OCI-LY1 (cell line): ENCODE measurements at regions not wholly inside any gene's neighbourhood (a gene's known extent, or its start where the extent isn't known, plus 50 kb on each side); places are given as distances from the start of the nearest gene placed in this dataset.

Source experiments
- EZH2 ChIP-seq: fragments of 200-600 bp; sonication (generic), shearing (Covaris generic); IDR thresholded peaks from 2 replicates; pipeline ENCODE4 v1.8.0; 2017; ENCODE audit warnings: borderline replicate concordance, mixed run types, mild to moderate bottlenecking, antibody characterized with exemption, low read length, moderate library complexity, mixed read lengths
- TF ChIP-seq, protein P1 (sequence below): fragments of 200-600 bp; sonication (generic), shearing (Covaris generic); IDR thresholded peaks from 2 replicates; pipeline ENCODE4 v1.5.1; 2017; ENCODE audit warnings: mild to moderate bottlenecking, antibody characterized with exemption, low read length, moderate library complexity, mixed read lengths

DNA sequence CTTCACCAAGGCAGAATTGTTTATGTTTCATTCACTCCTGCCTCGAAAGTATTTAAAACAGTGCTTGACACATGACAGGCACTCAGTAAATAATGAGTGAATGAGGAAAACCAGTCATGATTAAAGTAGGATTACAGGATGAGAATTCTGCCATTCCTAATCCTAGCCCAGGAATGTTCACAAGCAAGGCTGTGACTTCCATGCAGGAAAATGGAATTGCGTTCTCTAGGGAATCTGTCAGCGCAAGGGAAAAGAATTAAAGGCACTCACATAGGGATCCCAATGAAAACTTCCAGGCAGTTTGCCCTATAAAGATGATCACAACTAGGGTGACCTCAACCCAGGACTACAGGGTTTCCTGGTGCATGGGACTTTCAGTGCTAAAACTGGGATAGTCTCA, 143.4 kb downstream of the CYSLTR2 start:
- TF ChIP-seq, protein P1, sequence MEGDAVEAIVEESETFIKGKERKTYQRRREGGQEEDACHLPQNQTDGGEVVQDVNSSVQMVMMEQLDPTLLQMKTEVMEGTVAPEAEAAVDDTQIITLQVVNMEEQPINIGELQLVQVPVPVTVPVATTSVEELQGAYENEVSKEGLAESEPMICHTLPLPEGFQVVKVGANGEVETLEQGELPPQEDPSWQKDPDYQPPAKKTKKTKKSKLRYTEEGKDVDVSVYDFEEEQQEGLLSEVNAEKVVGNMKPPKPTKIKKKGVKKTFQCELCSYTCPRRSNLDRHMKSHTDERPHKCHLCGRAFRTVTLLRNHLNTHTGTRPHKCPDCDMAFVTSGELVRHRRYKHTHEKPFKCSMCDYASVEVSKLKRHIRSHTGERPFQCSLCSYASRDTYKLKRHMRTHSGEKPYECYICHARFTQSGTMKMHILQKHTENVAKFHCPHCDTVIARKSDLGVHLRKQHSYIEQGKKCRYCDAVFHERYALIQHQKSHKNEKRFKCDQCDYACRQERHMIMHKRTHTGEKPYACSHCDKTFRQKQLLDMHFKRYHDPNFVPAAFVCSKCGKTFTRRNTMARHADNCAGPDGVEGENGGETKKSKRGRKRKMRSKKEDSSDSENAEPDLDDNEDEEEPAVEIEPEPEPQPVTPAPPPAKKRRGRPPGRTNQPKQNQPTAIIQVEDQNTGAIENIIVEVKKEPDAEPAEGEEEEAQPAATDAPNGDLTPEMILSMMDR: no peak
- TF ChIP-seq EZH2: no peak
